ENCODE measurements at regions not wholly inside any gene's neighbourhood (a gene's known extent, or its start where the extent isn't known, plus 50 kb on each side); places are given as distances from the start of the nearest gene placed in this dataset.

DNA sequence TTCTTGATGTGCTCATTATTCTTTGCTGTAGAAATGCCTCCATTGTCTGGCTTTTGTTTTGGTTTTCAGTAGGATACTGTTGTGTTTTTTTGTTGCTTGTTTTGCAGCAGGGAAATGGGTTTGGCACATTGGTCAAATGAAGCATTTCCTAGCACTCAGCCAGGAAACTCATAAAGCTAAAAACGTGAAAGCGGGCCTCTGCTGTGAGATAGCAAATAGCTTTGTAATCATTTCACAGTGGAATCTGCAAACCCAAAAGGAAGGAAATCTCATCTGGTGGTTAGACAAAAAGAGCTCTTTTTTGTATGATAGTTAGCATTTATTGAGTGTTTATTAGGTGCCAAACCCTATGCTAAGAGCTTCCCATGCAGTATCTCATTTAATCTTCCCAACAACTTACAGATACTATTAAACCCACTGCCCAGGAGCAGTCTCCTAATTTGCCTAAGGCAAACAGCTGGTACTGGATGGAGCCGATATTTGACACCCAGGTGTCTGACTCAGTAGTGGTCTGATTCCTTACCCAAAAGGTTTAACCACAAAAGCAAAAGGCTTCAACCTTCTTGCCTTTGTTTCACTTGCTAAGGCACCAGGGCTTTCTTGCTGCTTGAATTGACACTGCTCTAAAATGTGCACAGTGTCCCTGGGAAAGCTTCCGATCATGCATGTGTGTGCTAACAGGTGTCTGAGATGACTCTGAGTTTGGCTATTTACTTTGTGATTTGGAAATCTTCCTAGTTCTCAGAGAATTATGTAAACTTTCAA lies 527.9 kb upstream of the MDFIC2 start:
- peak; percentile 74 for DNase-seq (ENCODE audit: low read depth)

DNA sequence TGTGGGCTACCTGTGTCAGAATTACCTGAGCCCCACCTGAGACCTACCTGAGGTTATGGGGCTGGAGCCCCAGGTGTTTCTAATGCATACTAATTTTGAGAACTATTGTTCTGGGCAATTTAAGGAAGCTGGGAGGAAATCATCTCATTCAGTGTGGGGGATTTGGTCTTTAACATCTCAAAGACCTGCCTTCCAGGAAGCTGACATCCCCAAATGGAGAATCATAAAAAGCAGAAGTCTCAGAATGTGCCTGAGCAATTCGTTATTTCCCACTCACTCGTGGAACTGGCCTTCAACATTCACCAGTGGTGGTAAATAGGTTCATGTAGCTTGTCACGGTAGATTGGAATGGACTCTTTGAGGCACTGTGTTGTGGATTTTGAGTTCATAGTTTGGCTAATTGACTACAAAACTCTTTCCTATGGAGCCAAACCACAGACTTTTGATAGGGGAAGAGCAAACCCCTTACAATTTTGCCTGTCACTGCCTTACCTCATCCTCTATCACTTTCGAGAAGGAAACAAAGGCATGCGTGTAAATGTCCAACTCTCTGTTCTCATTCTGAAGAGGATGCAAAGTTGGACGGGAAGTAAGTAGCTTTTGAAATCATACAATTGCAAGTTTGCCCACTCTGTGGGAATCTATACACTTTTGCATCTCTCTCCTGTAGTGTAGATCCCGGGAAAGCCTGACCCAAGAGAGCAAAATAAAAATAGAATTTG lies 521.0 kb upstream of the MDFIC2 start:
- DNase-seq (ENCODE audit: low read depth), result no peak

DNA sequence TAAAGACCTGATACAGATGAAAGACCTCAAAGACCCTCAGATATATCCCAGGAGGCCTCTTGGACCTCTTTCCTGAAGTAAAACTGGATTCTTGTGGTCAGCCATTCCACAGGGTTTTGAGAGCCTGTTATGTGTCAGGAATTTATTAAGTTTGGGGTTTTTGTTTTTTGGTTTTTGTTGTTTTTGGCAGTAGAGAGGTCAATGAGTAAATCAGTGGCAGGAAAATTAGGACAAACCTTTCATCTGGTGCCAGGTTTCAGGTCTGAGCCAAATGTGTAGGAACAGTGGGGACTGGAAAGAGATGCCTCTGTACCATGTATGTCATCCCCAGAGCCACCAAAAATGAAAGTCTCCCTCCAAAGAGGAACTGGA lies 520.4 kb upstream of the MDFIC2 start:
- peak; percentile 78 for DNase-seq (ENCODE audit: low read depth)

DNA sequence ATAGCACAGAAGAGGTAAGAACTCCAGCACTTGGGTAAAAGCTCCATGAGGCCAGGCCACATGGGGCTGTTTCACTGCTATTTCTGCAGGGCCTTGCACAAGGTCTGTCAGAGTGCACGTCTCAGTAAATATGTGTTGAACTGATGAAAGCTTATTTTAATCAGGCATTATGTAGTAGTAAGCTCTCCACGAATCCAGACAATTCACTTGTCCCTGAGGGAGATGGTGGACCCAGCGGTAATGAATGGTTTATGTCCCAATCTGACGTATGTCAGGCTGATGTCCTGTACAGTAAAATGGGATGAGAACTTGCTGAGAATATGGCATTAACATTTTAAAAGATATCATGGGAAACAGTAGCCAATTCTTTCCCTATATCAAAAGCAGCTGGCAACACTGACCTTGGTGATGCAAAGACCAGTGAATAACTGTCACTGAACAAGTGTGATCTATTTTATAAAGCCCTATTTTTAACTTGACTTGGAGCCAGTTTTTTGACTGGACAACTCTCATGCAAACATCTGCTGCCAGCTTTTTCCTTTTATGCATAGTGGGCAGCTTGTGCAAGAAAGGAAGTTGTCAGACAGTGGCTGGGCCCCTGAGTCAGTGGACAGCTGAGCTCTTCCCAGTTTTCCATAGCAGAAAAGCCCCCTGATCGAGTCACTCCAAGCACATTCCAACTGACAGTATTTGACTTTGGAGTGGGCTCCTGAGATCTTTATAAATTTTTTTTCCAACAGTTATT lies 519.8 kb upstream of the MDFIC2 start:
- DNase-seq (ENCODE audit: low read depth), result peak; percentile 78

DNA sequence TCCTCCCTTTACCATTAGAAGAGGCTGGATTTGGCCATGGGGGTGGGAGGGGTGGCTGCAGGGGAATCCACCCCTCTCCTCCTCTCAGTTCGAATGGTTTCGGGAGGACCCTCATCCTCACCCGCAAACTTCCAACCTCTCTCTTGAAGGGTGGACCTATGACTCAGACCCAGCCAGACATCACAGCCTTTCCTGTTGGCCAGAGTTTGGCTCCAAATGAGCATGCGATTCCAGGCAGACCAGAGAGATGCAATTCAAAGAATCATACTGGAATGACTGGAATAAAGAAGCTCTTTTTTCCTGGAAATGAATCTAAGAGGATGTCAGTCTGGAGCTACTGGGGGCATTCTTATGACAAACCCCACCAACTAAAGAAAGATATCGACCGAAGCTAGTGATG lies 516.7 kb upstream of the MDFIC2 start:
- DNase-seq (ENCODE audit: low read depth), result peak; percentile 54

DNA sequence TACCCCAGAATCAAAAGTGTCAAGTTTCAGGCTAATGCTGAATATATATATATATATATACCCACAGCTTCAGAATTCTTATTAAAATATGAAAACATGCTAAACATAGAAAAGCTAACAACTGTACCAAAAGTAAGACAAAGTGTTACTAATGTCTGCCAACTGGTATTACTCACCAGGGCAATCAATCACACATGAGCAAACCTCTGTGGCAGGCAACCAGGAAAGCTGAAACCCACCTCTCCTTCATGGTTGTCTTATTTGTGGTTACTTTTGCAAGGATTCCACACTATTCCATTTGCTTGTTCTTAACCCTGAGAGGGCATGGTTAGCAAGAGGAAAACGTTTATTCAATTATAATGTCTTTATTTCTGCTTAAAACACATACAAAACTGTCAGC lies 512.3 kb upstream of the MDFIC2 start:
- peak; percentile 83 for DNase-seq (ENCODE audit: low read depth)

DNA sequence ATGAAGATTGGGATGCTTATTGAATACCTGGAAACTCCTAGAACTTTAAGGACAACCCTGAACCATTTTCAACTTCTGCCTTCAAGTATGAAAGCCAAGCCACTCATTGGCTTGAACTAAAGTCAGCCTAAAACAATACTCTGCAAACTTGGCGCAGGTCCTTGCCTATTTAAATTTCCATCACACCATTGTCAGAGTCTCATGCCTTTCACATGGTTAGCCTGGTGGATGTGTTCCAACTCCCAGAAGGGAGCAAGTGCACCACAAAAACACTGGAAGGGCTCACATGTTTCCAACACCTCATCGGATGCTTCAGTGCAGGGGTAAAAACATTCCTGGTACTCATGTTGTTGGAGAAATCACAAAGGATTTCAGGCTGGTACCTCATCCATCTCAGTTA lies 511.6 kb upstream of the MDFIC2 start:
- DNase-seq (ENCODE audit: low read depth), result peak; percentile 40

DNA sequence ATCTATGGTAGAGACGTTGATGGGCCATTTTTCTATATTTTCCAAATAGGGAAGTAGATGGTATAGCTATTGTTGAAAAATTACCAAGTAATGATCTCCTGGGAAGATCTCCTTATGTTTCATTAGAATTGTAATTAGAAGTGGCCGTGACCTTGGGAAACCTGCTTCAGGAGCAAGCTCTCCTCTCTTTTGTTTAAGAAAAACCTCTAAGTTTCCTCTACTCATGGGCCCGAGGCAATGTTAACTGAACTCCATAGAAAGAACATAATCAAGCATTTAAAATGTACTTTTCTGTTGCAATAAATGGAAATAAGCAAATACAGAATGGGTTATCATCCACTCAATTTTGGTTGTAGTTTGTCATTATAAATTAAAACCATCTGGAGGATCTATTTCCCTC lies 511.2 kb upstream of the MDFIC2 start:
- DNase-seq (ENCODE audit: low read depth), result no peak

DNA sequence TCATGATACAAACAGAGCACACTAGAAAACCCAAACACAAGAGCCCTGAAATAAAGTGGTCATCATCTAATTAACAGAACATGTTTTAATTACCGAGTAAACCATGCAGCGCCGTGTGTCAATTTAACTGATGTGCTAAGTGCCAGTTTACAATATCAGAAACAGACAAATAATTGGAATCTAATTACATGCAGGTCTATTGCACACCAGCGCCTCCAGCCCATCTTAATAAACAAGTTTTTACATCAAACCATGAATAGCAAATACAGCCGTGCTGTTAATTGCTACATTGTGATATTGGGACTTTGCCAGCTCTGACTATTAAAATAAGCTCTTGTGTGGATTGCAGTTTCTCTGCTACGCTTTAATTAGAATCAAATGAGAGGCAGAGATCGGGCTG lies 510.2 kb upstream of the MDFIC2 start:
- no peak for DNase-seq (ENCODE audit: low read depth)

DNA sequence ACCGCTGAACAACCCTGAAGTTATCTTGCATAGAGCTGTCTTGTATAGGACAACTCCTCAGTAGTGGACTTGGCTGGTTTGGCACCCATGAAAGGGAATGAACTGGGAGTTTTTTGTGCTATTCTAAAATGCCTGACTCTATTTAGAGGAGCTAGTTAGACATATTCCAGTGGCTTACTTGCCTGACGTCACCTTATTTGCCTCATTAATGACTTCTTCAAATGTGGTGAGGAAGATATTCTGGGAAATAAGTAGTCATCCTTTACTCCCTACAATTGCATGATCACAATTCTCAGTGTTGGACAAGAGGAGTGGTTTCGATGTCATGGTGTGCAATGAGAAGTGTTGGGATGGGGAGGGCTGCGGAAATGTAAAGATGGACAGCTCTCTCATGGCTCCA lies 509.2 kb upstream of the MDFIC2 start:
- no peak for DNase-seq (ENCODE audit: low read depth)

DNA sequence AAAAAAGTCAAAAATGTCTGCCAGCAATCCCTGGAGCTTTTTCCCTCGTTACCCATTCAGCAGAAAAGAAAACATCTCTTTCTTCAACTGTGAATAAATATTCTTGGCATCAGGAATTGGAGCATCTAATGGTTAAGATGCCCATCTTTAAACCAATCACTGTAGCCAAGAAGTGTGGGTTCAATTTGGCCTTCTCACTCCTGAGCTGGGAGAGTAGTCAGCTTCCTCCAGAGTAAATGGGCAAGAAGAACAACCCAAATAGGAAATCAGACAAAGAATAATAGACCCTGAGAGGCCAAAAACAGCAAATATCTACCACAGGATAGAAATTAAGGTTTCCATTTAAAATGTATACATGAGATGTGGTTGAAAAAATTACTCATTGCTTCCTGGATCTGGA lies 508.0 kb upstream of the MDFIC2 start:
- no peak for DNase-seq (ENCODE audit: low read depth)

DNA sequence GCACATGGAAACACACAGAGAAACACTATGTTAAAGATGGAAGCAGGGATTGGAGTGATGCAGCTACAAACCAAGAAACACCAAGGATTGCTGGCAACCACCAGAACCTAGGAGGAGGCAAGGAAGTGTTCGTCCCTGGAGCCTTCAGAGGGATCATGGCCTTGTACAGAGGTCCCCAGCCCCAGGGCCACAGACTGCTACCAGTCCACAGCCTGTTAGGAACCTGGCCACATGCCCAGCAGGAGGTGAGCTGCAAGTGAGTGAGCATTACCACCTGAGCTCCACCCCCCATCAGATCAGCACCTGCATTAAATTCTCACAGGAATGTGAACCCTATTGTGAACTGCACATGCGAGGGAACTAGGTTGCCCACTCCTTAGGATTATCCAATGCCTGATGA lies 505.7 kb upstream of the MDFIC2 start:
- no peak for DNase-seq (ENCODE audit: low read depth)

DNA sequence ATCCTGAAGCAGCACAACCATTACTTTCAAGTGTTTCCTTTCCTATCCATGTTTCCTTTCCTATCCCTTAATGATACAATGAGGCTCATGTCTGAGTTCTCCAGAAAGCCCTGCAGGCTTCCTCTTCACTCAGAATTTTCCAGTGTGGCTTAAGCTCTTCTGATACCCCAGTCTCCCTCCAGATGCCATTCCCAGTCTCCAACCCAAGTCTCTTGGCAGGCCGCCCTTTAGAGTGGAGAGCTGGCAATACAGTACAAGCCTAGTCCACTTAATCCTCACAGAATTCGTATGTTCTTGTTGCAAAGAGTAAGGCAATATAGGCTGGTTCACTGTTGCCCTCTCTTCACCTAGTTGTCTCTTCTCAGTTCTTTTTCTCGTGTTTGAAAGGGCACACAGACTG lies 503.9 kb upstream of the MDFIC2 start:
- DNase-seq (ENCODE audit: low read depth), result no peak

DNA sequence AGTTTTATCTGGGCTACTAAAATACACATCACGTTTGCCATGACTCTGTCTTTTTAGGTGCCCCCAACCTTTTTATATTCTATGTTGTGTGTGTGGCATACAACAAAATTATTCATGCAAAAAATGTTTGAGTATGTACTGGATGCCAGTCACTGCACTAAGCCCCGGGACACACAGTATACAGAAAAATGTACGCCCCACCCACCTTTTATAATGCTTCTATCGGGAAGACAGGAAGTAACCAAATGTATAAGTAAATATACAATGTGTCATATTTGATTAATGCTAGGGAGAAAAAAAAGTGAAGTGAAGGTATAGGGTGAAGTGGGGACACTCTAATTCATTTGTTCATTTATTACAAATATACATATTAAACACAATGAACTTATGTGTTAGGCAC lies 503.4 kb upstream of the MDFIC2 start:
- DNase-seq (ENCODE audit: low read depth), result no peak

DNA sequence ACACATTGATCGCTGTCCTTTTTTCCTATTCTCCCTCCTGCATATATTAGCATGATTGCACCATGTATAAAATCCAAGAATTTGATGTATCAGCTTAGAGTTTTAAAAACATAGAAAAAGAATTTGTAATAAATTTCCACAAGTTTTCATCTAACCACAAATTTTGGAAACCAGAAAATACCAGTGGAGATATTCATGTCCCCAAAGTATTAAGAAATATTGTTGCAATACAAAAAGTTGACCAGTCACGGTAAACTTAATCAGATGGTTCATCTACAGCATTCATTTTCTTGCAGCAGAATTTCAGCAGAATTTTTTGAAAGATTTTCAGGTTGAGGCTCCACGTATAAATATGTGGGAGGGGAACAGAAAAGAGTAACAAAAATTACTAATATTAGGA lies 500.9 kb upstream of the MDFIC2 start:
- no peak for DNase-seq (ENCODE audit: low read depth)

DNA sequence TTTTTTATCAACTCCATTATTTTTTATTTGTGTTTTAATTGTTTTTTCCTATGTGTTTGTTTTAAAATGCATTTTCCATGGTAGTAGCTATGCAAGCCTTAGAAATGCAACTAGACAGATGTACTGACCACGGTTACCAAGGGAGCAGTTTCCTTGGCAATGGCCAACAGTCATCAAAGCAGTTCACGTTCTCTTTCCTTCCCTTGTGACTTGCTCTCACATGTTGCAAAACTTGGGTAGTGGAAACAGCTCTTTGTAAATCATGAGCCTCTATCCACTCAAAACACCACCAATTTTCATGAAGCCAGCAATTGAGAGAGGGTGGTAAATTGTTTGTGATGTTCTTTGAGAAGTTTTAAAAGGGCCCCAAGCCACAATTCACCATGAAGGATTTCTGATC lies 499.4 kb upstream of the MDFIC2 start:
- peak; percentile 44 for DNase-seq (ENCODE audit: low read depth)

DNA sequence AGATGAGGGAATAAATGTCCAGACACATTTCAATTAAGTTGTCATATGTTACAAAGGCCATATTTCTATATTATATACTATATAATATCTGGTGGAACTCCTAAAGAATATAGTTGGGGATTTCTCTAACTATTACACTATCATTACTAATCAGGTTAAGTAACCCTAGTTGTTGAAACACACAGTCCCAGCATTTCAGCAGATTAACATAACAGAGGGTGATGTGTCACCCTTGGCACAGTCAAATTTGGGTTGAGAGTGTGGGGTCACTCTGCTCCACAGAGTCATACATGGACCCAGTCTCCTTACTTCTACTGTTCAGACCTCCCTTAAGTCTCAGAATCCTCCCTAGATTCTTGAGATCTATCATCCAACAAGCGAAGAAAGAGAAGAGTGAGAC lies 496.4 kb upstream of the MDFIC2 start:
- no peak for DNase-seq (ENCODE audit: low read depth)

DNA sequence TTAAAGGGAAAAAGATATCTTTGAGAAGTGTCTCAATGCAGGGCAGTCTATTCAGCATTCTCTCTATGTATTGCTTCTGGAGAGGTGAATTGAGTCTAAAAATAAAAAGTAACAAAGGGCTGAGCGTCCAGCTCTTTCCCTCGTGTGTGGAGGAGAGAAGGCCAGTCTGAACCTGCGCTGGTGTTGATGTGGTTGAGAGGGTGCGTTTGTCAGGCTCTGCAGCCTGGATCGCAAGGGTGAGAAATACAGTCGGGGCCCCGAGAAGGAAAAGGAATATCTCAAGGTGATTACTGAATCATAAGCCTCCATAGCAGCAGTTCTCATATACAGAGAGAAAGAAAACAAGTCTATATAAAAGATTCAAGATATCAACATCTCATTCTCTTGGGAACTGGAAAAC lies 494.1 kb upstream of the MDFIC2 start:
- DNase-seq (ENCODE audit: low read depth), result no peak

DNA sequence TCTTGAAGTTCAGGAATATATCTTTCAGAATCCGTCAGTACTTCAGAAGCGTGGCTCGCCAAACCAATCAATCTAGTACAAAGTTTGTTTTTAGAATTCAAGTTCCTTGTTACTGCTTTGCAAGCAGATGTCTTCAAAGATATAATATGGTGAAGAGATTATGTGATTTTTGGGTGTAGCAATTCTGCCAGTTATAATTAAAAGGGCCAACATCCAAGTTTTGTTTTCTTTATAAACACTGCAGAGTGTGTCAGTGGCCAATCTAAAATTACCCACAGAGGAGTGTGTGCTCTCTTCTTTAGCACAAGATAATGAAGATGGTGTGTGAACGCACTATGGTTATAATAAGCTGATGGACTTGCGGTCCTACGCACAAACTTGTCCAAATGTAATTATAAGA lies 493.6 kb upstream of the MDFIC2 start:
- DNase-seq (ENCODE audit: low read depth), result no peak

DNA sequence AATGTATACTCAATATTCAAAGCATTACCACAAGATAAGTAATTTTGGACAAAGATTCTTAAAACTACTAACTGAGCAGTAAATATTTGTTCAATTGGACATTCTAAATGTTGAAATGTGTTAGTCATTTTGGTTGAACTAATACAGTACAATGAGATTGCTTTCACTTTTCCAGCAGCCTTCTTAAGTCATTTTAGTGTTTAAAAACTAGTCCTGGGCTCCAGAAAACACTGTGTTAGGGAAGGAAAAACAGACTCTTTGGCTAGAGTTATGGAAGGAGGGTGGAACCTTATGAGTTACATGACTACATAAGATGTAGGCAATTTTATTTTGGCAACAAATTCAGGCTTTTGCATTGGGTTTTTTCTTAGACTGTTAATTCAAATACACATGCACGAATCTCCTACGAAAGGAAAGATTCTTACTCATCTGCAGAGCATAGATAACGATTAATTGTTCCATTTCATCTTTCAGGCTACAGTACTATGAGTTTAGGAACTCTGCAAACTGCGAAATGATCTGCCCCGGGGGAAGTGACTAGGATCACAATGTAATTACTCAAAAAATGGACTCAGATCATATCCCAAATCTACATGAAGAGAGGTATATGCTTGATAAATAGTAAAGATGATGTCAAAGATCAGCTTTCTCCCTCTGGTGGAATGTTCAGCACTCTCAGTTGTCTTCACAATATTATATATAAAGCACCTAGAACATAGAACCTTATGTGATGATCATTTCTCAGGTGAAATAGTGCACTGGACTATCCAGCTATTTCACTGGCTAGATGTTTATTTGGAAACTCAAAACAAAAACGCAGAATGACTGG lies 492.8 kb upstream of the MDFIC2 start:
- peak; percentile 3 for DNase-seq (ENCODE audit: low read depth)

DNA sequence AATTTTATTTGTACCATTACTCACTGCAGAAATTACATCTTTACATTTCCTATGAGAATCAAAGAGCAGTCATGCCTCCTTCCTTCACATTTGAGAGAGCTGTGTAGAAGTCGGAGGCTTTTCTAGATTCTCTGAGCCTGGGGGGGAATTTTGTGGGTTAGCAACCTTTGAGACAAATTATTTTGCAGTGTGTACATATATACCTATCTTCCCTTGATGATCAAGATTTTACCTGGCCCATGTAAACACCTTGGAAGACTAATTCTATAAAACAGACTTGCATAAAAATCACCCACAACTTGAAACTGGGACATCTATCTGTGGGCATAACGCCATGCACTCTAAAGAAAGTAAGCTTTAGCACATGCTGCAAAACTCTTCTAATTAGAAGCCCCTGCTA lies 491.5 kb upstream of the MDFIC2 start:
- DNase-seq (ENCODE audit: low read depth), result no peak

DNA sequence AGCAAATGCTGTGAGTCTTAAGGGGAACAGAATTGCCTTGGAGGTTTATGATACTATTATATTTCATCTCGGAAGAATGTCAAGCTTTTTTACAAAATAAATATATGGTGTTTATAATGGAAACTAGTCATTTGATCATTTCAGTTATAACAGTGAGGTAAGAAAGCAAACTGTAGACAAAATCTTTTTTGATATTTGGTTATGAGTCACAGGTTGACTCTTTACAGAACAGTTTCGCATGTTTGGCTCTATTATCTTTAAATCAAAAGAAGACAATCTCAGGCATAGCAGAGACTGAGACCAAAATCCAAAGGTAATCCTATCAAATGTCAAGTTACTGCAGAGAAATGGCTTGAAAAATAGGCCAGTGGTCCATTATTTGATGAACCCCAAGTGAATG lies 490.9 kb upstream of the MDFIC2 start:
- no peak for DNase-seq (ENCODE audit: low read depth)

Measured in M059J (cell line).